HEK293T (cell line): ENCODE measurements at regions not wholly inside any gene's neighbourhood (a gene's known extent, or its start where the extent isn't known, plus 50 kb on each side); places are given as distances from the start of the nearest gene placed in this dataset.
"Not testable (repeated sequence)": the region's sequence is repeated elsewhere in the genome, so short reads cannot be mapped to it uniquely, and the experiment has no call there.

ENCODE experiments used
- CTCF ChIA-PET: fragments of 350-600 bp; formaldehyde crosslinking; extraction: SDS; loops from one replicate; lab custom pipeline; 2021; ENCODE audit warnings: antibody characterized with exemption, inconsistent platforms; lab: Yijun Ruan, JAX
- POLR2A ChIA-PET: fragments of 350-600 bp; formaldehyde crosslinking; extraction: SDS; loops from one replicate; lab custom pipeline; 2020; ENCODE audit warnings: antibody characterized with exemption, inconsistent platforms; lab: Yijun Ruan, JAX
- DNase-seq: peaks from one replicate; pipeline ENCODE4 v3.0.0; 2012; ENCODE audit warnings: mixed read lengths; ENCODE audit errors: extremely low spot score
- ARNT ChIP-seq: fragments of 450-650 bp; IDR thresholded peaks from 2 replicates; pipeline ENCODE4 v1.6.1; 2017; ENCODE audit warnings: mild to moderate bottlenecking
- BHLHE40 ChIP-seq: fragments of 450-650 bp; IDR thresholded peaks from 2 replicates; pipeline ENCODE4 v1.6.1; 2016; ENCODE audit warnings: mild to moderate bottlenecking, moderate library complexity, borderline replicate concordance
- CTBP1 ChIP-seq: fragments of 450-650 bp; IDR thresholded peaks from 2 replicates; pipeline ENCODE4 v1.6.1; 2016; ENCODE audit warnings: borderline replicate concordance
- ELF4 ChIP-seq: fragments of 450-650 bp; IDR thresholded peaks from 2 replicates; pipeline ENCODE4 v1.6.1; 2017; ENCODE audit warnings: antibody characterized with exemption
- FOXA1 ChIP-seq: fragments of 450-650 bp; IDR thresholded peaks from 2 replicates; pipeline ENCODE4 v1.6.1; 2016; ENCODE audit warnings: mild to moderate bottlenecking
- FOXK2 ChIP-seq: fragments of 450-650 bp; IDR thresholded peaks from 2 replicates; pipeline ENCODE4 v1.6.1; 2016; ENCODE audit warnings: mild to moderate bottlenecking
- FOXM1 ChIP-seq: fragments of 450-650 bp; IDR thresholded peaks from 2 replicates; pipeline ENCODE4 v1.6.1; 2017; ENCODE audit warnings: mild to moderate bottlenecking, borderline replicate concordance
- HDGF ChIP-seq: fragments of 450-650 bp; IDR thresholded peaks from 2 replicates; pipeline ENCODE4 v1.6.1; 2017; ENCODE audit warnings: antibody characterized with exemption, borderline replicate concordance
- L3MBTL2 ChIP-seq: fragments of 450-650 bp; conservative IDR thresholded peaks from 2 replicates; pipeline ENCODE4 v1.6.1; 2016; ENCODE audit warnings: mild to moderate bottlenecking
- LEF1 ChIP-seq: fragments of 450-650 bp; IDR thresholded peaks from 2 replicates; pipeline ENCODE4 v1.6.1; 2017; ENCODE audit warnings: mild to moderate bottlenecking, borderline replicate concordance
- NFRKB ChIP-seq: fragments of 450-650 bp; IDR thresholded peaks from 2 replicates; pipeline ENCODE4 v1.6.1; 2016; ENCODE audit warnings: mild to moderate bottlenecking, moderate library complexity
- PKNOX1 ChIP-seq: fragments of 450-650 bp; IDR thresholded peaks from 2 replicates; pipeline ENCODE4 v1.6.1; 2016
- SP1 ChIP-seq: fragments of 450-650 bp; IDR thresholded peaks from 2 replicates; pipeline ENCODE4 v1.6.1; 2017
- SUZ12 ChIP-seq: fragments of 450-650 bp; IDR thresholded peaks from 2 replicates; pipeline ENCODE4 v1.6.1; 2016; ENCODE audit warnings: mild to moderate bottlenecking
- TARDBP ChIP-seq: fragments of 450-650 bp; IDR thresholded peaks from 2 replicates; pipeline ENCODE4 v1.6.1; 2016
- ZNF384 ChIP-seq: fragments of 450-650 bp; IDR thresholded peaks from 2 replicates; pipeline ENCODE4 v1.6.1; 2016

GRCh38 chr9:80678906-80679305 lies 1010.4 kb downstream of the TLE1 start:
- POLR2A ChIA-PET = no interaction called here
- CTCF ChIA-PET = no interaction called here
- no peak for DNase-seq

DNA sequence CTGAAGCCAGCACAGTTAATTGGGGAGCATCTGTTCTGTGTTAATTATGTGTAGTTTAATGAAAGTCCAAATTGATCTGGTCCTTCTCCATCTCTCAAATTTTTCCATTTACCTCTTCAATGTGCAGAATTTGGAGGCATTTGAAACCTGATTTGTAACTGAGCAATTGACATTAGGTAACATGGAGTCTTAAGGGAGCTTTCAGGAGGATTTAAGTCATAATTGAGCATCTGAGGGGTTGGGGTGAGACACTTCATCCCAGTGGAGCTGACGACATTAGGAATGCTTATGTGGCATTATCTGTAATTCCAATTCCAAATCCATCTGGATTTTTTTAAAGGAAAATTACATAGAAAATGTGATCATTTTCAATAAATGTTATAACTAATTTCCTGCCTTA lies 1015.9 kb downstream of the TLE1 start:
- POLR2A ChIA-PET = no interaction called here
- no peak for TF ChIP-seq L3MBTL2
- no peak for TF ChIP-seq FOXK2
- no peak for TF ChIP-seq FOXA1
- no peak for TF ChIP-seq SP1
- no peak for TF ChIP-seq FOXM1
- no peak for TF ChIP-seq BHLHE40
- TF ChIP-seq NFRKB = no peak
- no peak for TF ChIP-seq LEF1
- no peak for TF ChIP-seq ZNF384
- no peak for TF ChIP-seq HDGF
- no peak for TF ChIP-seq TARDBP
- no peak for TF ChIP-seq SUZ12
- TF ChIP-seq CTBP1 = no peak
- no peak for TF ChIP-seq PKNOX1
- TF ChIP-seq ARNT = no peak
- TF ChIP-seq ELF4 = no peak
- DNase-seq = no peak
- CTCF ChIA-PET = no interaction called here

More at GRCh38 chr9:80678906-80679305, 1010.4 kb downstream of the TLE1 start:
- no peak for TF ChIP-seq ZNF384

DNA sequence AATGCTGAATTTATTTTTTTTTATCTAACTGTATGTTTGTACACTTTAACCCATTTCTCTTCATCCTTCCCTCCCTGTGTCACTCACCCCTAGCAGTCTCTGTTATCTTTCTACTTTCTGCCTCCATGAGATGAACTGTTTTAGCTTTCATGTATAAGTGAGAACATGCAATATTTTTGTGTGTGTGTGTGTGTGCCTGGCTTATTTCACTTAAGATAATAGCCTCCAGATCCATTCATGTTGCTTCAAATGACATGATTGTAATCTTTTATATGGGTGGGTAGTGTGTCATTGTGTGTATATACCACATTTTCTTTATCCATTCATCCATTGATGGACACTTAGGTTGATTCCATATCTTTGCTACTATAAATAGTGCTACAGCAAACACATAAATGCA lies 1023.9 kb downstream of the TLE1 start:
- TF ChIP-seq BHLHE40 (no peak), ZNF384 (no peak), HDGF (no peak), ELF4 (no peak), CTBP1 (no peak), SUZ12 (no peak), ARNT (no peak), FOXA1 (no peak), L3MBTL2 (no peak), NFRKB (no peak), PKNOX1 (no peak), SP1 (no peak), LEF1 (no peak), TARDBP (no peak), FOXM1 (no peak), FOXK2 (no peak)

GRCh38 chr9:80664327-80665210 lies 1024.8 kb downstream of the TLE1 start:
- ChIA-PET CTCF (no interaction called here), POLR2A (no interaction called here)
- no peak for DNase-seq
- no peak for TF ChIP-seq FOXM1
- TF ChIP-seq BHLHE40 = no peak
- no peak for TF ChIP-seq FOXK2
- TF ChIP-seq LEF1 = no peak
- TF ChIP-seq HDGF = no peak
- no peak for TF ChIP-seq ARNT

More for the DNA sequence above, 1023.9 kb downstream of the TLE1 start:
- POLR2A ChIA-PET = no interaction called here
- no peak for DNase-seq
- CTCF ChIA-PET = no interaction called here

DNA sequence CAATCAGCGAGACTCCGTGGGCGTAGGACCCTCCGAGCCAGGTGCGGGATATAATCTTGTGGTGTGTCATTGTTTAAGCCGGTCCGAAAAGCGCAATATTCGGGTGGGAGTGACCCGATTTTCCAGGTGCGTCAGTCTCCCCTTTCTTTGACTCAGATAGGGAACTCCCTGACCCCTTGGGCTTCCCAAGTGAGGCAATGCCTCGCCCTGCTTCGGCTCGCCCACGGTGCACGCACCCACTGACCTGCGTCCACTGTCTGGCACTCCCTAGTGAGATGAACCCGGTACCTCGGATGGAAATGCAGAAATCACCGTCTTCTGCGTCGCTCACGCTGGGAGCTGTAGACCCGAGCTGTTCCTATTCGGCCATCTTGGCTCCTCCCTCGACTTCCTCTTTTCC lies 1029.6 kb downstream of the TLE1 start:
- POLR2A ChIA-PET, CTCF ChIA-PET, DNase-seq: not testable (repeated sequence)

- CTCF ChIA-PET = no interaction called here
- POLR2A ChIA-PET = no interaction called here
- TF ChIP-seq ARNT (no peak), FOXA1 (no peak), L3MBTL2 (no peak), FOXK2 (no peak), PKNOX1 (no peak), SUZ12 (no peak), ELF4 (no peak), LEF1 (no peak), HDGF (no peak), ZNF384 (no peak), NFRKB (no peak), SP1 (no peak), TARDBP (no peak), FOXM1 (no peak), BHLHE40 (no peak), CTBP1 (no peak)
- no peak for DNase-seq
These were observed 1038.3 kb downstream of the TLE1 start for GRCh38 chr9:80651044-80651443.
